AG04449 (cell line): ENCODE measurements at regions not wholly inside any gene's neighbourhood (a gene's known extent, or its start where the extent isn't known, plus 50 kb on each side); places are given as distances from the start of the nearest gene placed in this dataset.

Experiments
- CTCF ChIA-PET: fragments of 350-600 bp; formaldehyde crosslinking; extraction: SDS; loops from one replicate; lab custom pipeline; 2021; ENCODE audit warnings: antibody characterized with exemption; lab: Yijun Ruan, JAX
- POLR2A ChIA-PET: fragments of 400-600, 350-600 bp; formaldehyde crosslinking; extraction: SDS; loops from one replicate; lab custom pipeline; 2020; ENCODE audit warnings: antibody characterized with exemption, inconsistent platforms; lab: Yijun Ruan, JAX
- DNase-seq: peaks from one replicate; pipeline ENCODE4 v3.0.0-alpha.2; 2010; ENCODE audit warnings: low read depth, low spot score
- H3K4me3 ChIP-seq: 2 replicates; pipeline ENCODE4 v1.5.1; 2011; ENCODE audit warnings: low read depth, mild to moderate bottlenecking, control low read depth, low read length
- TF ChIP-seq, protein P1 (sequence below): IDR thresholded peaks from one replicate; pipeline ENCODE4 v1.5.1; 2011; ENCODE audit warnings: mild to moderate bottlenecking, moderate library complexity, low read length, control low read depth, inconsistent platforms; ENCODE audit not compliant: insufficient read depth; ENCODE audit errors: missing control alignments

DNA sequence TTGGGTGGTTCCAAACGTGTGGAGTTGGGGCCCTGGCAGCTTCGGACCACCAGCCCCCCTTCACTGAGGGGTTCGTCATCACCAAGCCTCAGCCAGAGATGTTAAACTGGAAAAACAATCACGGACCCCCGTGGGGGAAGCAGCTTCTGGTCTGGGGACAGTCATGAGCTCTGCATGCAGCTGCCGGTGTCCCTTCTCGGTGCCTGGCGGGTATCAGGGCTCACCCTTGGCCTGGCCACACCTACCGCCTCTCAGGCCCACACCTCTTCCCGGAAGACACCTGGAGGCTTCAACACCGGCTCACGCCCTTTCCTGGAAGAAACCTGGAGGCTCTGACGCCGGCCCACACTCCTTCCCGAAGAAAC, 77.8 kb upstream of the BHLHE23 start:
- TF ChIP-seq, protein P1, sequence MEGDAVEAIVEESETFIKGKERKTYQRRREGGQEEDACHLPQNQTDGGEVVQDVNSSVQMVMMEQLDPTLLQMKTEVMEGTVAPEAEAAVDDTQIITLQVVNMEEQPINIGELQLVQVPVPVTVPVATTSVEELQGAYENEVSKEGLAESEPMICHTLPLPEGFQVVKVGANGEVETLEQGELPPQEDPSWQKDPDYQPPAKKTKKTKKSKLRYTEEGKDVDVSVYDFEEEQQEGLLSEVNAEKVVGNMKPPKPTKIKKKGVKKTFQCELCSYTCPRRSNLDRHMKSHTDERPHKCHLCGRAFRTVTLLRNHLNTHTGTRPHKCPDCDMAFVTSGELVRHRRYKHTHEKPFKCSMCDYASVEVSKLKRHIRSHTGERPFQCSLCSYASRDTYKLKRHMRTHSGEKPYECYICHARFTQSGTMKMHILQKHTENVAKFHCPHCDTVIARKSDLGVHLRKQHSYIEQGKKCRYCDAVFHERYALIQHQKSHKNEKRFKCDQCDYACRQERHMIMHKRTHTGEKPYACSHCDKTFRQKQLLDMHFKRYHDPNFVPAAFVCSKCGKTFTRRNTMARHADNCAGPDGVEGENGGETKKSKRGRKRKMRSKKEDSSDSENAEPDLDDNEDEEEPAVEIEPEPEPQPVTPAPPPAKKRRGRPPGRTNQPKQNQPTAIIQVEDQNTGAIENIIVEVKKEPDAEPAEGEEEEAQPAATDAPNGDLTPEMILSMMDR: no peak
- ChIA-PET POLR2A (no interaction called here), CTCF (no interaction called here)
- no peak overlapping the region for H3K4me3 ChIP-seq
- no peak for DNase-seq

DNA sequence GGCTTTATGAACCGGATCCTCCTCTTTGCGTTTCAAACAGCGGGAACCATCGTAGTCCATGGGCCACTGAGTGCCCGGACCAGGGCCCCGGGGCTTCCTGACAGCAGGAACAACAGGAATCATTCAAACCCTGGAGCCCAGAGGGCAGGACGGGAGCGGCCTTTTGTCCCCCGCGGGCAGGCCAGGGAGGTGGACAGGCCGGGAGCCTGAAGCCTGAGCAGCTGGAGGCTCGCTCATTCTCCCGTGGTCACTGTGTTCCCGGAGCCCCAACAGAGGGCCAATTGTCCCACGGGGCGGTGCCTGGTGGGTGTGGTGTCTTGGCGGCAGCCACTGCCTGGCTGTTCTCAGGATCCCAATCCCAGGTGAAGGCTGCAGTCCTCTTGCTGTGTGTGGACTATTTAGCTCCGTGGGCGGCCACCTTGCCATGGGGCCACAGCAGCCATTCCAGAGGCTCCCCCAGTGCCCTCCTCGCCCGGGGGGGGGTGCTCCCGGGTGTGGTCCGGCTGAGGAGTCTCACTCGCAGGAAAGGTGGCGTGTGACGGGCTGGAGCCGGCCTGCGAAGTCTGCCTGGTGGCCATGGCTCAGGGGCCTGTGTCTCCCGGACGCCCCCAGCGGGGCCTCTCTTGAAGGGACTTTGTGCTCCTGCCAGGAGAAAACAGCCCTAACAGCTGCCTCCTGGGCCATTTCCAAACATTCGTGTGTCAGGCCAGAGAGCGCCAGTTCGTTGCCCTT, 77.2 kb upstream of the BHLHE23 start:
- no peak for DNase-seq
- TF ChIP-seq, protein P1: no peak
- ChIA-PET CTCF (no interaction called here), POLR2A (no interaction called here)
- H3K4me3 ChIP-seq: no peak overlapping the region

DNA sequence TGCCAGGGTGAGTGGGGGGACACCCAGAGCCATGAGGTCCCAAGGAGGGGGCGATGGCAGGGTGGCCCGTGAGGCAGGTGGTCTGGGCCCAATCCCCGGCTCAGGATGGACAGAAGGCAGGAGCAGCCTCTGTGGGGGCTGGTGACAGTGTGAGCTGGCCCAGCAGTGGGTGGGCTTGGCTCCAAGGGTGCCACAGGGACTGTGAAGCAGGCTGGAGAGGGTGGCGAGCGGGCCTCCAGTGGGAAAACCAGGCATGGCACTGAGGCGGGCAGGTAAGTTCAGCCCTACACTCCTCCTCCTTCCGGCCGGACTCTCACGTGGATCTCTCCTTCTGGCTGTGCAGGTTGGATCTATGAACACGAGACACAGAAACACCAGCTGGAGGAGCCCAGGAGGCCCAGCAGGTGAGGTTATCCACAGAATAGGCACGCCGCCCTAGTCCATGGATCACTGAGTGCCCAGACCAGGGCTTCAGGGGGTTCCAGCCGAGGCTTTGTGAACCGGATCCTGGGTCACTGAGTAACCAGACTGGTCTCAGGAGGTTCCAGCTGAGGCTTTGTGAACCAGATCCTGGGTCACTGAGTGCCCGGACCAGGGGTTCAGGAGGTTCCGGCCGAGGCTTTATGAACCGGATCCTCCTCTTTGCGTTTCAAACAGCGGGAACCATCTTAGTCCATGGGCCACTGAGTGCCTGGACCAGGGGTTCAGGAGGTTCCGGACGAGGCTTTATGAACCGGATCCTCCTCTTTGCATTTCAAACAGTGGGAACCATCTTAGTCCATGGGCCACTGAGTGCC, 76.4 kb upstream of the BHLHE23 start:
- ChIA-PET CTCF (no interaction called here), POLR2A (no interaction called here)
- TF ChIP-seq, protein P1: no peak
- no peak overlapping the region for H3K4me3 ChIP-seq
- no peak for DNase-seq

DNA sequence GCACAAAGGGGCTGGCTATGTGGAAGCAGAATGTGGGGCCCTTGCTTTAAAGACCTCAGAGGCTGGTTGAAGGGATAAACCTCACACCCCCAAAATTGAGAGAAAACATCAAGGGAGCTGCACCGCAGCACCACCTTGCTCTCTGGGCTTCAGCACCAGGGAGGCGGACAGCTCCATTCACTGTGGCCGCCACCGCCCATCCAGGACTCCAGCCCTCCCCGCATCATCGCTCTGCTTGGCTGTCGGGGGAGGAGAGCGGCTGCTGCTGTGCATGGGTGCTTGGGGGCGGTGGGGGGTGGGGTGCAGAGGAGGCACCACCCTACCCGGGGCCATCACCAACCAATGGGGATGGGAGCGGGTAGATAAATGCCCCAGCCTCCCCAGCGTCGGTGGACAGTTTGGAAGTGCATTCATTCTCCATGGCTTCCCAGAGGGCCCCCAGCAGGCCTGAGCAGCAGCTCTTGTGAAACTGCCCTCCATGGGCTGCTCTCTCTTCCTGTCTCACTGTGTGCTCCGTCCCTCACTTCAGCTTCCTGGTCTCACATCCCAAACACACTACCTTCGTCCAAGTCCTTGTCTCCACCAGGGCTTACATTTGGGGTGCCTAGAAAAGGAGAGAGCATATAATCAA, 75.7 kb upstream of the BHLHE23 start:
- TF ChIP-seq, protein P1: no peak
- POLR2A ChIA-PET: no interaction called here
- CTCF ChIA-PET: no interaction called here
- DNase-seq: no peak
- H3K4me3 ChIP-seq: no peak overlapping the region

DNA sequence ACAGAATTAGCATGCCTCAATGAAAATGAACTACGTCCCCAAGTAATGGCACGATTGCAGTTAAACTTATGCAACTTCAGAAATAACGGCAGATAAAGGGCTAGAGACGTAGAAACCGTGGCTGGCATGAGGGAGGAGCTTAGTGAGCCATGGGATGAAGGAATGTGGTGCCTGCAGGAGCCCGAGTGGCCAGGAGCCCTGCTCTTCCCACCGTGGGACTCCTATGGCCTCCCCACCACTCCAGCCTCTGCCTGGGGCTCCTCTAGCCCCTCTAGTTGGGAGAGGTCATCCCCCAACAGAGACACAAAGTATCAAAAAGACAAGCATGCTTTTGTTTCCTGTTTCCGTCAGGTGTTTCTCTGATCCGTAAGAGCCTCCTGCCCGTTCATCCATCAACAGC, 75.1 kb upstream of the BHLHE23 start:
- DNase-seq: no peak
- TF ChIP-seq, protein P1: no peak
- ChIA-PET POLR2A (no interaction called here), CTCF (no interaction called here)
- no peak overlapping the region for H3K4me3 ChIP-seq

DNA sequence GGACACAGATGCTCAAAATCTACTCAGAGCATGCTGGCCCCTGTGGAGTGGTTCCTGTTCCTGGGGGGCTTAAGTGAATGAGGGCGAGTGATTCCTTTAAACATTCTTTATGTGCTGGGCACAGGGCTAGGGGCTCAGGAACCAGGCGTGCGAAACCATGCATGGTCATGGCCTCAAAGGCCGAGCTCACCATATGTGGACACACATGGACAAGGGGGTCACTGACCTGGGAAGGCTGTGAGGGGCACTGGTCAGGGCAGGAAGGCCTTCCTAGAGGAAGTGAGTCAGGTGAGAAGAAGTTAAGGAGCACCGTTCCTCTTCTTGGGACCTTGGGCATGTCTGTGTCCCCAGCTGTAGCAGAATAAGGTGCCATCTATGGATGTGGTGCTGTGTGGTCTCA, 74.6 kb upstream of the BHLHE23 start:
- H3K4me3 ChIP-seq: no peak overlapping the region
- TF ChIP-seq, protein P1: no peak
- CTCF ChIA-PET: no interaction called here
- POLR2A ChIA-PET: no interaction called here
- DNase-seq: no peak
